HG03025 (cell line): ENCODE measurements at regions not wholly inside any gene's neighbourhood (a gene's known extent, or its start where the extent isn't known, plus 50 kb on each side); places are given as distances from the start of the nearest gene placed in this dataset.

ENCODE experiments used
- ATAC-seq: cut with Tn5 transposase; IDR thresholded peaks from one replicate; pipeline ENCODE4 v1.9.1; 2021; ENCODE audit warnings: mild to moderate bottlenecking, moderate library complexity; ENCODE audit not compliant: unreplicated experiment, low FRiP score

DNA sequence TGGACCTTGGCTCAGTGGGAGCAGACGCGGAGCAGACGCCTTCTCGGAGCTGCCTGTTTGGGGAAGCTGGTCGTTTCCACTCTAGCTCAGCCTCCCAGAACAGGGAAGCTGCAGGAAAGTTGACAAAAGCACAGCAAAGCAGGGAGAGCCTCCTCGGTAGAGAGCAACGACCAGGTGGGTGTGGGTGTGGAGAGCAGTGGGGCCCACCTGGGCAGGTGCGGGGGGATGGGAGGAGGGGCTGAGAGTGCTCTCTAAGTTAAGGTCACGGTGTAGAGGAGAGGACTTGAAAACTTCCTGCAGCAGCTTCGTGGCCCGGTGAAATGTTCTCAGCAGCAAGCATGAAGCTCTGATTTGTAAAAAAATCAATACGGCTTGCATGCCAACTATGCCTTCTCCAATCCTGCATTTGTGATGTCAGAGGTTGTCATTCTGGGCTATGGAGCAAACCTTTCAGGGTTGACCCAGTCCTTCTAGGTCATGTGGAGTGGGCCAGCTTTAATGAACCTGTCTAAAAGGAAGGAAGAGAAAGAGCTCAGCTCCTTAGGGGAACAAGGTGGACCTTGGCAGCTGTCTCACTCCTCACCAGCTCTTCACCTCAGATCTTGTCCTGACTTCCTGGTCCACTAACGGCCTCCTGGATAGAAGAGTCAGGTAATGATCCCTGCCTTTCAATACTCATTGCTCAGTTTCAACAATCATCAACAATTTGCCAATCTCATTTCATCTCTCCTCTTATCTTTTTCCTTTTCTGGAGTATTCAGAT is 85.8 kb upstream of the UBL3 start:
- ATAC-seq, result peak; percentile 23

DNA sequence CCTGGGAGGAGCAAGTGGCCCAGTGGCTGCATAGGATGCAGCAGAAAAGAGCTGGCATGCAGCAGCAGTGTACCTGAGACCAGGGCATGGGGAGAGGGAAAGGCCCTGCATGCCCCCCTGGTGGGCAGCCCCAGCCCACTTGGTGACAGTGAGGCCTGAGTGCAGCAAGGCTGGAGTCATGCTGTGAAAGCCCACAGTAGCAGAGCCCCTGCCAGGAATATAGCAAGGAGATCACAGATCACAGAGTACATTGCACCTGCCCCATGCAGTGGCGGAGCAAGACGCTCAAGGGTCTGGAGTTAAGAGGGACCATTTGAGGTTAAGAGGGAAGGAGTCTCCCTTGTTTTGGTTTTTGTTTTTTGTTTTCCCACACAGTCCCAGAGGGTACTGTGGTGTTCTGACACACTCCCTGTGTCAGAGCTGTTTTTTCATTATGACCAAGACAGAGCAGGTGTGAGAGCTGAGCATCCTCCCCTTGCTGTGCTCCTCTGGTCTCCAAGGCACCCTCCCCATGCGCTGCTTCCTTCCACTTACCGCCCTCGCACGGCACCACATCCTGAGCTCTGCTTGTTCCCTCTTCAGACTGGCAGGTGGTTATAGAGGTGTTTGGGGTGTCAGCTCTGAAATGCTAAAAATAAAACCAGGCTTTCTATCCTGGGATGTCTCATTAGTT is 85.0 kb upstream of the UBL3 start:
- peak; percentile 92 for ATAC-seq

DNA sequence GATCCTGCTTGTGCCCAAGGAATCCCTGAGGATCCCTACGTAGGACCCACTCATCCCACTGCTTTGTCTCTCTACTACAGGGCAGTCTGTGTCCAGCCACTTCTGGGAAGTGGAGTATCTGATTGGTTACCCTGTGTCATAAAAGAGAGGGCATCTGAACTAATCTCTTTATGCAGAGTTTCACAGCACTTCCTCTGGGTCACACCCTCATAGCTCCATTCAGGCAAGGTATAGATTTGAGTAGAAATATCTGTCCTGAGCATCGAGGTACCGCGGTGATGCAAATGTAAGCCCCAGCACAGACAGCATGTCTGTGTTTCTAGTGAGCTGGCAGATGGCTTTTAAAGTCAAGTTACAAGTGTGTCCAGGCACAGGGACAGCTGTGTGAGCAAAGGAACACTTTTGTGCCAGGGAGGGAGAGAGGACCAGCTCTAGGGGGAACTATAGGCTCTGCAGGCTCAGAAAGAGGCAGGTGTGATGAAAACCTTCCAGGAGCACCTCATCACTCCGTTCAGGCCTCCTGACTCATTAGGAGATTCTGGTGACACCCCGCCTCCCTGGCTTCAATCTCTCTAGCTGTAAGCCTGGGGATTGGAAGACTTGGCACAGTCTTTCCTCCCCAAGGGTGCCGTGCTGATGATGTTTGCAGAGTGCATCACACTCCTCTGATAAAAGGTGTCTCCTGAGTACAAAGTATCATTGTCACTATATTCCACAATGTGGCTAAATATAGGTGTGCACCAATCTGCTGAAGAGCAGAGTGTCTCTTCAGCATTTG is 84.3 kb upstream of the UBL3 start:
- ATAC-seq, result no peak

DNA sequence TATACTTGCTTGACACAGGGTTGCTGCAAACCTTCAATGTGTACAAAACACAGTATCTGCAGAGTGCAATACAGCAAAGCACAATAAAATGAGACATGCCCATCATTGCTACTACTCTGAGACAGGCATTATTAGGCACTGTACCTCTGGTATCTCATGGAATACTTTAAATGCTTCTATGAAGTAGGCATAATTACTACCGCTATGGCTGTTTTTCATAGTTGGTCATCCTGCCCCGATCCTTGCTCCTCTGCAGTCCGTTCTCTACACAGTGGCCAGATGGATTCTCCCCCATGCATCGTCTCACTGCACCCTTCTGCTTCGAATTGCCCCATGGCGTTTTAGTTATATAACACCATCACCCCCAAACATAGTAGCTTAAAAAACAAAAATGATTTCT is 83.0 kb upstream of the UBL3 start:
- no peak for ATAC-seq

DNA sequence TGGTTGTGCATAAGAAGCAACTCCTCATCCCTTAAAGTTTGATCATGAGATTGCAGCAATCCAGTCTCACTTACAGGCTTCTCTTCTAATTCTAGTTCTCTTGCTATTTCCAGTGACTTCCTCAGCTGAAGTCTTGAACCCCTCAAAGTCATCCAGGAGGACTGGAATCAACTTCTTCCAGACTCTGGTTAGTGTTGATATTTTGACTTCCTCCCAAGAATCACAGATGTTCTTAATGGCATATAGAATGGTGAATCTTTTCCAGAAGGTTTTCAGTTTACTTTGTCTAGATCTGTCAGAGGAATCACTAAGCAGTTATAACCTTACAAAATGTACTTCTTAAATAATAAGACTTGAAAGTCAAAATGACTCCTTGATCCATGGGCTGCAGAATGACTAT is 81.3 kb upstream of the UBL3 start:
- no peak for ATAC-seq

DNA sequence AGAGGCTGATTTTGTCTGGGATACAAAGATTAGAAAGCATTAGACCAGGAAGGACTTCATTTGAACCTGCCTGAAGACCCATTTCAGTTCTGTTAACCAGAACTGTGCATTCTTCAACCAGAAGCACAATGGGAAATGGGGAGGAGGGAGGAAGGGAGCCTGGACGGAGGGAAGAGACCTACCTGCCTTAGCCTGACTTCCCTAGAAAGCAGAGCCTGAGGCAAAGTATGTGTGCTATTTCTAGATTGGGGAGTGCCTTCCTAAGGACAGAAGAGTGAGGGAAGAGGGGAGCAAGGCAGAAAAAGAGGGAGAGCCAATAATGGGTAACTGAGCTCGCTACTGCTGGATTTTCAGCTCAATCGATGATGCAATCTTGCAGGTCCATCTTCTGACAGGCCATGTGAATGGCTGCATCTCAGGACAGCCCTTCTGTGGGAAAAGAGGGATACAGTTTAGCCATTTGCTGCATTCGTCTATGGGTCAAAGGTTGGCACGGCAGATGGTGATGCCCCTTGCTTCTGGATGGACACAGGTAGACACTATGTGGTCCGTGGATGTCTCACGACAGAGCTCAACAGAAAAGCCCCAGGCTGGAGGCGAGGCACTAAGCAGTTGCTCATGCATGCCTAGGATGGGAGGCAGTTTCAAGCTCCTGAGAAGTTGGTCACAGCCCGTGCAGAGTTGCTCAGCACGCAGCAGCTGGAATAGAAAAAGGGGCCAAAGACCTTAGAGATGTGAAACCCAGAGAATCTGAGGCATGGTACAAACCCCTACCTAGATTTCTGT is 78.8 kb upstream of the UBL3 start:
- no peak for ATAC-seq

DNA sequence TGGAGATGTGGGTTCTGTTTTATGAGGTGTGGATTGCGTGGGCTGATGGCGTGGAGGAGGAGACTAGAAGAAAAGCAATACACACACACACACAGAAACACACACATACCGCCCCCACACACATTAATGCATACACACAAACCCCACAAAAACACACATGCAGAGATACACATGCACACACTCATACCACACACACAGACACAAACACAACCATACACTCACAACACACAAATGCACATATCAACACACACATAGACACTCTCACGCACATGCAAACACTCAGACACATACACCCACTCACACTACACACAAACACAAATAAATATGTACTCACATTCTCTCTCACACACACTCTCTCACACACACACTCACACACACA is 75.7 kb upstream of the UBL3 start:
- no peak for ATAC-seq

DNA sequence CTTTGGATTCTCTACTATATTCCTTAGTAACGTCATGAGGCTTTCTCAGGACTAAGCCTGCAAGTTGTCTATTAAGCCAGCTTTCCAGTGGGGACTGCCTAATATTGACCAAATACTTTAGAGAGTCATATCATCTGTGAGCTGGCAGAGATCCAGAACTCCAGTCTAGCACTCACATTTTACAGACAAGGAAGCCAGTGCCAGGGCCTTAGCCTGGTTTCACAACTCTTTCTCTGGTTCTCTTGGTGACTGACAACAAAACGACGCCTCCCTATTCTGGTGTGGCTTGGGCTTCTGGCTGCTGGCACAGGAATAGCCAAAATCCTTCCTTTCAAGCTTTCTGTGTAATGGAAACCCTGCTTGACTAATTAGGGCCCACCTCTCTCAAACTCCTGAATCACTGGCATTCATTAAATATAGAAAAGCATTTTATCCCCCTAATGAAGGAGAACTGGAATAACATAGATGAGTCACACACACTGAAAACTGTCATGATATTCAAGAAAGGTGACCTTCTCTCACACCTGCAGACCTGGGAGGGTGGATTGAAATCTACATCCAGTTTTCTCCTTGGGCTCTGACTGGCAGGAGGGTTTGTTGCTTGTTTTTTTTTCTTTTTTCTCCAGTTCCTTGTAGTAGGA is 75.2 kb upstream of the UBL3 start:
- no peak for ATAC-seq

DNA sequence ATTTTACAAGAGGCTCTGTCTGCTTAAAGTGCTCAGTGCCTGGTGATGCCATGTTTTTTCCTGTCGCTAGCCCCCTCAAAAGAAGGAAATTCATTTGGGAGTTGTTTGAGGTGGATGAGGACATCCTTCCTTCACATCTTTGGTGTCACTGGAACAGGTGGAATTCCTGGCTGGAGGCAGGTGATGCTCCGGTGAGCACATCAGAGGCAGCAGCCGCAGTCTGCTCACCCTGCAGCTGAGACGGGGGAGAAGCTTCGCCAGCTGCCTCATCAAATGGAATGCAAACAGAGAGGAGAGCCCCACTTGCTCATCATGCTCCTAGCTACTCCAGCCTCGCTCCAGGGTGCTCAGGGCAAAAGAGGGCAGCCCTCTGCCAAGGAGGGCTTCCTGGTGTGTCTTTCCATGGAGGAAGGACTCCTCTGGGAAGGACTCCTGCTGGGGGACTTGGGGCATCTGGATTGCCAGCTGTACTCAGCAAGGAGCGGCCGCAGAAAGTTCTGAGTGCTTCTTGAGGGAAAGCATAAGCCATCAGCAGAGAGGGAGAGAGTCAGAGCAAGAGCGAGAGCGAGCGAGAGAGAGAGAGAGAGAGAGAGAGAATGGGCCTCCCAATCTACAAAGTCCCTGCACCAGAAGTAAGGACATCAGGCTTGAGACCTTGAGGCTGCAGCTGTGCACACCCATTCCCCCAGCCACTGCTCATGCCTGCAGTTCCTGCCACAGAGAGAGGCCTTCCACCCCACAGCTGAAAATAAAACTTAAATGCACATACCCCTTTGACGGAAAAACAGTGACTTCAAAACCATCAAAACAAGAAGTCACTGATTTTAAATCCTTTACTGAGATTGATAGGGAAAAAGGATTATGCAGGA is 74.3 kb upstream of the UBL3 start:
- ATAC-seq, result no peak

DNA sequence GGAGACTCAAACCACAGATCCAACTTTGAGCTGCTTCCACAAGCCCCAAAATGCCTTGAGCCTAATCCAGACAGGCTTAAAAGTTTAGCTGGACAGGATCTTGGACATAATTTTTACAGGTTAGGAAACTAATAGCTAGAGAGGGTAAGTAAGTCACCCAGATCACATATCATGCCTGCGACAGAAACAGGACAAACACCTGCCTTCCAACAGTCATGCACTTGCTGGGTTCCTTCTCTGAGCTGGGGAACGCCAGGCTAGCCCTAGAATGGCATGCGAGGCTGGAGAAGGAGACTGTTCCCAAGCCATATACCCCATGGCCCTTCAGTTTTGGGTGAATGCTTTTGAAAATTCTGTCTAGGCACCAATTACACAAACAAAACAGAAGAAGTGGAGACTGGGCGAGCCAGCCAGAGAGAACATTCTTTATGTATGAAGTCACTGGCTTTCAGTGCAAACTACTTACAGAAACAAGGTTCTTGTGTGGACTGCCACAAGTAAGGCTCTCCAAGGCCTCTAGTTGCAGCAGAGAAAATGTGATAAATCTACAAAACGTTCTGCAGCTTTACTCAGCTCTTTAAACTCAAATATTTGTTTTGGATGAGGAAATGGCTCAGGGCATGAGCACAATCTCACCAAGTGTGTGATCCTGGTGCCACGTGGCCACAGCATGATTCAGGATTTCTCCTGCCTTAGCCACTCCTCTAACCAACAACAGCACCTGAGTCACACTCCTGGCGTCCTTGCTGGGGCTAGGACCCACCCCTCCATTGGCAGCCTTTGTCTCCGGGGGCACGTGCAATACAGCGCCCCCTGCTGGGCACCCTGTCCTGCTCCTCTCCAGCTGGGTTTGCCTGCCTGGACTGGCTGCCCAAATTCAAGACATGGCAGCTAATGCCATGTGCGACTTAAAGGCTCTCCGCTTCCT is 73.4 kb upstream of the UBL3 start:
- no peak for ATAC-seq

DNA sequence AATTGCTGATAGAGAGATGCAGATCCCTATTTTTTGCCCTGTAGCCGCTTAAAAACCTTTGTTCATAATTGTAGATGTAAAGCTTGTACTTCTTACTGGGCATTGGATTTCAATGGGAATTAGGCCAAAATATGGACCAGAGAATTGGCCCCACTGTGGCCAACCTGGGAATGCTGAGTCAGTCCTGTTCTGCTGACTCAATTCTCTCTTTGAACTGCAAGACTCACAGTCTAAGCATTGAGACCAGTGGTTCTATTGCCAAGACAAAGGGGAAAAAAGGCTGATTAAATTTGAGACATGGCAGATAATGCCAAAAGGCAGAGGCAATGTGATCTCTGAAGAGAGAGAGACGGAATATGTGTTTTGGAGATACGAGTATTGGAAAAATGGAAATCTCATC is 72.5 kb upstream of the UBL3 start:
- ATAC-seq, result no peak

DNA sequence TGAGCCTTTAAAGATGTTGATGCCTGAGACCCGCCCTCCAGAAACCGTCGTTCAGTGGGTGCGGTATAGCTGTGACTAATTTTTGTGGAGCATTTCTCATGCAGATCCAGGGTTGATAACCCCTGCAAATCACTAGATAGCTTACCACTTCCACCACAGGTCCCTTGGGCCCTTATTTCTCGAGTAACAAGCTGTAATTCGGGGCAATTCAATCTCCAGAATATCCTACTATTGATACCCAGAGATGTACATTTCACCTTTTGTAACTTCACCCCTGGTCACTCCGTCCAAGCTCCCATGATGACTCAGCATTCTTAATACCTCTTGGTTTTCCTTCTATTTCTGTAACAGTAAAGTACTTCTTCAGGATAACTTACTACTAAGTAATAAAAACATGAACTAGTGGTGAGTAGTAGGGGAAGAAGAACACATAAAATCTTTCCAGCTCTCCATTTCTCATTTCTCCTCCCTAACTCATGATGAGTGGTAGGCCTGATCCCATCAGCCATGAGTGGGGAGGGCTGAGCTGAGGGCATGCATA is 71.9 kb upstream of the UBL3 start:
- no peak for ATAC-seq

DNA sequence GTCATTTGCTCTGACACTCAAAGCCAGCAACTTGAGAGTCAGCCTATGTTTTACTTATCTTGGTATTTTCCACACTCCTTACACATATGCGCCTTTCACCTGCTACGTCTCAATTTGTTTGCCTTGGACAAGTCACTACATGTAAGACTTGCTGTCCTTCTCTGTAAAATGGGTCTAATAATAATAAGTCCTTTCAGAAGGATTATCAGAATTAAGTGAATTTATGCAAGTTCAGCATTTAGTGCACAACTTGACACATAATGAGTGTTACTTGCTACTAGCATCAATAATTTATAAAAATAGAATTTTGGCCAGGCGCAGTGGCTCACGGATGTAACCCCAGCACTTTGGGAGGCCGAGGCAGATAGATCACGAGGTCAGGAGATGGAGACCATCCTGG is 71.1 kb upstream of the UBL3 start:
- ATAC-seq, result no peak

DNA sequence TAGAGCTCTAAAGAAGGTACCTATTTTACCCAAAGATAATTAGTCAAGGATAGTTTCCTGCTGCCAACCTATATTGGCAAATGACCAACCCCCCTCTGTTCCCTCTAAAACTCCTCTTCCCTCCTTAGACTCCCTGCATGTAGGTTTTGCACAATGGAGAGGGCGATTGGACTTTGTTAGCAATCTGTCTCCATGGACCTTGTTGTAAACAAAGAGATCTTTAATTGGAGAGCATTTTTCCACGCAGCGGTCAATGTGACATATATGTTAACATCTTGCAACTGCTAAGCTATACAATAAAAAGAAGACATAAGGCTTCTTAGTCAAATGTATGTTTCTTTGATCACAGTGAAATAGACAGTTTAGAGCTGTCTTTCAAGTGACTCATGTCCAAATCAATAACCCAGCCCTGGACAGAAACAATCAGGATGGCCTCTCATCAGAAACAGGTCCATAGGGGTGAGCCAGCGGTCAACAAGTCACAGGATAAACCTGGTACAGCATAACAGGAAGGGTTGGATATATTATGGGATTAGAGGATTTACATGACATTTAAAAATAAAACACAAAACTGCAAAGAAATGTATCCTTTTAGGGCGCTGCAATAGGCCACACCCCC is 69.7 kb upstream of the UBL3 start:
- no peak for ATAC-seq

DNA sequence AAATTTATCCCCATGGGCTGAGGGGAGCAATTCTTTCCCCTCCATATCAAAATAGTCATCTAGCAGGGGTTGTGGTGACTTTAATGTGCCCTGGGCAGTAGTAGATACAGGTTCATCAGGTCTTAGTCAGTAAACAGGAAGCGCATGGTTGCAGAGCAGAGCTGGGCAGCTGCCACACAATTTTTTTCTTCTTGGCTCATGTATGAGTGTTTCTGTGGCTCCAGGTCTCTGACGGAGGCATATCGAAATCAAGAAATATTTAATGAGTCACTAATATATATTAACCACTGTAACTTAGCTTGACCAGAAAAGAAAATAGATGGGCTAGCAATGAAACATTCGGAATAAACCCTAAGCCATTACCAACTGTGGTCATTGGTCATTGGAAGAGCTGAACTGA is 68.4 kb upstream of the UBL3 start:
- ATAC-seq, result no peak

DNA sequence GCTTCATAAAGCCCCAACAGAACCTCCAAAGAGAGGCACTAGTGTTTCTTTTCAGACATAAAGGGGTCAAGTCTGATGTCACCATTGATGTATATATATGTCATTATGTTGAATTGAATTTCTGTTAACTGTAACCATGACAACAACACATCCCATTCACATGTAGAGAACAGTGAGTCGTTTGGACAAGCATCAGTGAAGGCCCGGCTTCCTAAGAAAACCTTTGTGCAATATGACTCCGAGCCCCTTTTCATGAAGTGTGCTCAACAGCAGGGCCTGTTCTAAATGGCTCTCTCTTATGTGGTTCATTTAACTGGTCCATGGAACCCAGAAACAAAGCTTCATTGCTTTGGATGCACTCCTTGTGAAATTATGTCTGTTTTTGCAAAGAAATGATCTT is 67.2 kb upstream of the UBL3 start:
- no peak for ATAC-seq

DNA sequence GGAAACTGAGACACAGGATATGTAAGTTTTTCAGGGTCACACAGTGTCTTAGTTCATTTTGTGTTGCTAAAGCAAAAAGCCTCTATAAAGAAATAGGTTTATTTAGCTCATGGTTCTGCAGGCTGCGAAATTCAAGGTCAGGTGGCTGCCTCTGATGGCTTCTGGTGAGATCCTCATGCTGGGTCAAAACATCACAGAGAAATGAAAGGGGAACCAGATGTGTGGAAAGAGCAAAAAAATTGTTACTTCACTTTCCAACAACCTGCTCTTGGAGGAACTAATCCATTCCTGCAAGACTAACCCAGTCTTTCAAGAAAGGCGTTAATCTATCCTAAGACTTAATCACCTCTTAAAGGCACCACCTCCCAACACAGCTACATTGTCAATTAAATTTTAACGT is 64.2 kb upstream of the UBL3 start:
- ATAC-seq, result no peak
